ENCODE measurements at regions not wholly inside any gene's neighbourhood (a gene's known extent, or its start where the extent isn't known, plus 50 kb on each side); places are given as distances from the start of the nearest gene placed in this dataset.
"Not testable (repeated sequence)": the region's sequence is repeated elsewhere in the genome, so short reads cannot be mapped to it uniquely, and the experiment has no call there.

GRCh38 chr4:86413426-86413825 is 53.6 kb upstream of the MAPK10 start:
- DNase-seq, result not testable (repeated sequence)

- no peak for DNase-seq
These were observed 54.8 kb upstream of the MAPK10 start for GRCh38 chr4:86414686-86415085.

DNA sequence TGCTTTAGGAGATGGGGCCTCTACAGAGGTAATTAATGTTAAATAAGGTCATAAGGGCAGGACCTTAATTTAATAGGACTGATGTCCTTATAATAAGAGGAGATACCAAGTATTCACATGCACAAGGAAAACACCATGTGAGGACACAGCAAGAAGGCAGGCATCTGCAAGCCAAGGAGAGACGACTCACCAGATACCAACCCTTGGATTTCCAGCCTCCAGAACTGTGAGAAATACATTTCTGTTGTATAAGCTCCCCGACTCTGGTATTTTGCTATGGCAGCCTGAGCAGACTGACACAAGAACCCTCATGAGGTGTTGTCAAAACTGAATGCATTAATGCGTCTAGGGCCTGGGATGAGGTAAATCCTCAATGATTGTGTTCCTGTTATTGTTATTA is 56.2 kb upstream of the MAPK10 start:
- DNase-seq, result peak; percentile 1

DNA sequence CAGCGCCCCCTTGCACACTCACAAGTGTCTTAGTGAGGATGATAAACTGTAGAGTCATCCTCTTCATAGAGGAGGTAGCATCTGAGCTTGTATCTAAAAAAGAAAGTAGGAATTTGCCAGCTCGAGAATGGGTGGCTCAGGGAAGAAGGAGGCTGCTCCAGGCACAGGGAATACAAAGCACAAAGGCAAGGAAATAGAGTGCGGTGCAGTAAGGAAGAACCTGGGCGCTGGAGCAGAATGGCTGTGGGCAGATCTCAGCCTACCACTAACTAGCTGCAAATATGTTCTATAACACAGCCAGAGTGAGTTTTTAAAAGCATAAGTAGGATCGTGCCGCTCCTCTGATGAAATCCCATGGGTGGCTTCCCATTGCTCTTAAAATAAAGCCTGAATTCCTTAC is 61.6 kb upstream of the MAPK10 start:
- DNase-seq, result no peak

GRCh38 chr4:86431543-86432116 is 71.8 kb upstream of the MAPK10 start:
- DNase-seq, result no peak

GRCh38 chr4:86432559-86433134 is 72.8 kb upstream of the MAPK10 start:
- DNase-seq, result no peak

DNA sequence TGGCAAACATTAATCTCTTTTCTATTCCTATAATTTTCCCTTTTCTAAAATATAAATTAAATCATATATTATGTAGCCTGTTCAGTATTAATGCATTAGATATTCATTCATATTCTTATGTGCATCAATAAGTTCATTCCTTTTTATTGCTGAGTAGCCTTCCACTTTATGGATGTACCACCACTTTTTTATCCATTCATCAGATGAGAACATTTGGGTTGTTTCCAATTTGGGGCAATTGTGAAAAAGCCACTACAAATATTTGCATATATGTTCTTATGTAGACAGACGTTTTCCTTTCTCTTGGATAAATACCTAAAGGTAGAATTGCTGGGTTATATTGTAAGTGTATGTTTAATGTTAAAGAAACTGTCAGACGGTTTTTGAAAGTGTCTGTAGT is 79.4 kb upstream of the MAPK10 start:
- DNase-seq, result no peak

GRCh38 chr4:86441175-86441936 is 81.5 kb upstream of the MAPK10 start:
- DNase-seq, result peak; percentile 40

GRCh38 chr4:86442881-86443280 is 83.0 kb upstream of the MAPK10 start:
- DNase-seq, result no peak

DNA sequence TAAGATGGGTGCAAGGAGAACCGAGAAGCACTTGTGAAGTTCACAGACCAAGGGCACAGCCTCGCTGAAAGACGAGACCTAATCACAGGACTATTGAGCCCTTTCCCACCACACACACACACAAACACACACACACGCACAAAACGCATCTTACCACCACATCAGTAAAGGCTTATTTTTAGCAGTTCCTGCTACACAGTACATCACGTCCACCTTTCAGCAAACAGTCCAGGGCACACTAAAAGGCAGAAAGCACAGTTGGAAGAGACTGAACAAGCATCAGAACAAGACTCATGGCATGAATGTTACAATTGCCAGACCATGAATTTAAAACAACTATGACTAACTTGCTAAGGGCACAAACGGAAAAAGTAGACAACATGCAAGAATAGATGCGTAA is 83.6 kb upstream of the MAPK10 start:
- no peak for DNase-seq

DNA sequence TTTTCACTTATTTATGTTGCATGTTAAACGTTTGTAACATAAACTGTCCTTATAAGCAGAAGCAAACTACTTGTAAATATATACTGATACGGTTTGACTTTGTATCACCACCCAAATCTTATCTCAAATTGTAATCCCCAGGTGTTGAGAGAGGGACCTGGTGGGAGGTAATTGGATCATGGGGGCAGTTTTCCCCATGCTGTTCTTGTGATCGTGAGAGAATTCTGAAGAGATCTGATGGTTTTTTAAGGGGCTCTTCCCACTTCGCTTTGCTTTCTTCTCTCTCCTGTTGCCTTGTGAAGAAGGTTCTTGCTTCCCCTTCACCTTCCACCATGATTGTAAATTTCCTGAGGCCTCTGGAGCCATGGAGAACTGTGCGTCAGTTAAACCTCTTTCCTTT is 87.1 kb upstream of the MAPK10 start:
- no peak for DNase-seq

DNA sequence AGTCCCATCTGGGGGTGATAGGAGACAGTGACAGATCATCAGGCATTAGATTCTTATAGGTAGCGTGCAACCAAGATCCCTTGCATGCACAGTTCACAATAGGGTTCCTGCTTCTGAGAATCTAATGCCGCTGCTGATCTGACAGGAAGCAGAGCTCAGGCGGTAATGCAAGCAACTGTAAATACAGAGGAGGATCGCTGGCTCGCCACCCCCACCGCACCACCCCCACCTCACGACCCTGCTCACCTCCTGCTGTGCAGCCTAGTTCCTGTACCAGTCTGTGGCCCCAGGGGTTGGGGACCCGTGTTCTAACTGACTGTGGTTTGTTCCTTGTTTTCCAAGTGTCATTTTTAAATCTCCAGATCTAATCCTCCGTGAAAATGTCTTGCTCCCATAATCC is 89.0 kb upstream of the MAPK10 start:
- DNase-seq, result no peak

- DNase-seq, result no peak
These were observed 90.1 kb upstream of the MAPK10 start for GRCh38 chr4:86449746-86450588.

DNA sequence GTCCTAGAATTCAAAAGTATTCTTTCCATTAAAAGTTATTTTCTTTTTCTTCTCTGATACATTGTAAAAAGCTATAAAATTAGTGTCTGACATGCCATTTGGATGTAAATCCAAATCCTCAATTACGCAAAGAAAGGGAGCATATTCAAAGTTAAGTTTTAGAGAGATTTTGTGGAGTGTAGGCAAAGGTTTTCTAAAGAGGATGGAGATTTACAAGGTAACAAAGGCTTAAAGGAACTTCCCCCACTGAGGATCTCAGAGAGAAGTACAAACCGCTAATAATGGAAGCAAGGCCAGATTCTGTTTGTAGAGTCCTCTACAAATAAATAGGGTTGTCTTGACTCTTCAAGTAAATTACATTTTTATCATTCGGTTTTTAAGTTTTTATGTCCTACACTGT is 91.0 kb upstream of the MAPK10 start:
- DNase-seq, result no peak

DNA sequence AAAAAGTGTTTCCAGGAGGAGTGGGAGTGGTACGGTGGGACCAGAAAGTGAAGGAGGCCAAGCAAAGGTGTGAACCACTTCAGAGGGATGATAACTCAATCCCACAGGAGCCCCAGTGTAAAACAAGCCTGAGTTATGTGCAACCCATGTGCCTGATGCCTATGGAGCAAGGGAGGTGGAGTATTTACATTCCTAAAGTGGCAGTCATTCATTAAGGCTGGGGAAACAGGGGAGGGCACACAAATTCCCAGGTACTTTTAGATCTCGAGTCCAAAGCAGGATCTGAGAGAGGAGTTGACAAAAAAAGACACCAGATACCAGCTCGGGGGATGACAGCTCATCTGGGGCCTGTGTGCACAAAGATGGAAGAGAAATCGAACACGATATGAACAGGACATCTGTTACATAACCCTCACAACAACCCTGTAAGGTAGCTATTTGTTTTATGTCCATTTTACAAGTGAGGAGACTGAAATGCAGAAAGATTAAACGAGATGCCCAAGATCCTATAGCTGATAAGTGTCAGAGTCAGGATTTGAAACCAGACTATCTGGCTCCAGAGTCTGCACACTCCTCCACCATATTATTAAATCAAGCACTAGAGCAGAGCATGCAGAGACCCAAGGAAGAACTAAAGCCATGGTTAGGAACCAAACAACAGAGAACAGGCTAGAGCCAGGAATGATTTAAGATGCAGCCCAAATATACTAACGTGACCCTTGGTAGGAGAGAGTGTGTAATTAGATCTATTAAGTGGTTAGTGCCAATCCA is 91.9 kb upstream of the MAPK10 start:
- peak; percentile 36 for DNase-seq

- DNase-seq, result no peak
These were observed 92.6 kb upstream of the MAPK10 start for GRCh38 chr4:86452422-86452891.

DNA sequence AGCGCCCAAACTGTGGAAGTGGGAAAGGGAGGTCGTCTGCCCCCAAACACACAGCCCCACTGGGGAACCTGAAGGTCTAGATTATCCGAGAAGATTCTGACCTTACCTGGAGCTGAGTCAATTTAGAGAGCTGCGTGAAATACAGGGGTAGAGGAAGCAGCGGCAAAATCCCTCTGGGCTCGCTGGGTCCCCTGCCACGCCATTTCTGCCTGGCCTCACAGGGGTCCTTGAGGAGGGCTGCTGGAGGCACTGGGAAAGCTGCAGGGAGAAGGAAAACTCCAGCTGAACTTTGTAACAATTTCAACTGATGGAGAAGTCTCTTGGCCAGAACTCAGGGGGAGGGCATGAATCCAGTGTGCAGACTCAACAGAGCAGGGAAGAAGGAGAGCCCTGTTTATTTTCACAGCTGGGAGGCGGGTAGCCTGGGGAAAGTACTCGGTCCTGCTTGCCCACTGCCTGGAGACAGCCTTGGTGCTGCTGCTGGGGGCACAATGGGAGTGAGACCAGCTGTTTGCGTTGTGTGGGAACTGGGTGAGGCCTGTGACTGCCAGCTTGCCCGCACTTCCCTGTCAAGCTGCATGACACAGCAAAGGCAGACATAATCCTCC is 93.2 kb upstream of the MAPK10 start:
- no peak for DNase-seq

GRCh38 chr4:86453611-86454072 is 93.8 kb upstream of the MAPK10 start:
- DNase-seq, result not testable (repeated sequence)

GRCh38 chr4:86461849-86462248 is 102.0 kb upstream of the MAPK10 start:
- DNase-seq, result no peak

GRCh38 chr4:86472377-86473019 is 112.6 kb upstream of the MAPK10 start:
- no peak for DNase-seq

GRCh38 chr4:86478151-86478550 is 116.0 kb upstream of the PTPN13 start:
- DNase-seq, result not testable (repeated sequence)

DNA sequence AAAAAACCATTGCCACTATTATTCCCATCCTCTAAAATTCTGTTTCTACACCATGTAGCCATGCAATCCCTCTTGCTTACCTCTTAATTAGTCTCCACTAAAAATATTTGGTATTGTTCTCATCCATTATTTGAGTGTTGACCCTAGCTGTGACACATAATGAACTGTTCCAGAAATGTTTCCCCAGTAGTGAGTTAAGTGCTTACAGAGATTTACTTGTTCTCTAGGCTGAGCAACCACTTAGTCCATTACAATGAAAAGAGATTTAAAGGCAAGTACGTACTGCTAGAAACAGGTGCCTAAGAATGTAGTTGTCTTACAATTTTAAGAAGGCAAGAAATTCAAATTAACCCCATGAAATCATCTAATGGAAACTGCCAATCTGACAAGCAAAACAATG is 112.7 kb upstream of the PTPN13 start:
- DNase-seq, result no peak
